DND-41 (cell line): ENCODE measurements at regions not wholly inside any gene's neighbourhood (a gene's known extent, or its start where the extent isn't known, plus 50 kb on each side); places are given as distances from the start of the nearest gene placed in this dataset.

Experiments
- CTCF ChIP-seq: IDR thresholded peaks from 2 replicates; pipeline ENCODE4 v1.5.1; 2012; ENCODE audit warnings: borderline replicate concordance, low read length, moderate library complexity, mild to moderate bottlenecking; ENCODE audit not compliant: poor library complexity, severe bottlenecking; ENCODE audit errors: extremely low read depth
- EZH2 ChIP-seq: IDR thresholded peaks from 3 replicates; pipeline ENCODE4 v1.6.1; 2012; ENCODE audit warnings: borderline replicate concordance, low read depth, mild to moderate bottlenecking, moderate library complexity, low read length, inconsistent platforms; ENCODE audit not compliant: severe bottlenecking

GRCh38 chr16:86085795-86086194, 186.8 kb downstream of the IRF8 start:
- TF ChIP-seq CTCF (no peak), EZH2 (no peak)
